B cell (primary cell): ENCODE measurements at regions not wholly inside any gene's neighbourhood (a gene's known extent, or its start where the extent isn't known, plus 50 kb on each side); places are given as distances from the start of the nearest gene placed in this dataset.

Experiments used
- ATAC-seq: fragments of 200-7000 bp; cut with Tn5 transposase; one replicate; pipeline ENCODE4 v1.10.0; 2021; ENCODE audit warnings: low read depth, mild to moderate bottlenecking, moderate number of reproducible peaks, moderate library complexity
- CTCF ChIA-PET: fragments of 350-600 bp; sonication (Branson Sonifier 250); formaldehyde crosslinking; loops from one replicate; lab custom pipeline; 2021; ENCODE audit warnings: antibody characterized with exemption, inconsistent platforms; lab: Charles Lee
- POLR2A ChIA-PET: fragments of 350-600 bp; sonication (Branson Sonifier 250); formaldehyde crosslinking; loops from one replicate; lab custom pipeline; 2021; ENCODE audit warnings: antibody characterized with exemption; lab: Charles Lee
- DNase-seq: peaks from one replicate; pipeline ENCODE4 v3.0.0; 2013
- H2AFZ ChIP-seq: 2 replicates; pipeline ENCODE4 v1.6.1; 2012; ENCODE audit warnings: mild to moderate bottlenecking, low read depth, low read length; ENCODE audit not compliant: insufficient read depth, poor library complexity, severe bottlenecking
- H3K27ac ChIP-seq, 2 donors: 1 replicate in 1 of 2; 2 replicates in 1 of 2; pipeline ENCODE4 v1.5.1; 2012 to 2013; ENCODE audit warnings: low read length in 2 of 2, mild to moderate bottlenecking in 2 of 2, moderate library complexity in 1 of 2
- H3K27me3 ChIP-seq, 4 experiments: fragments of 200-600 bp in 1 of 4; sonication (generic) in 1 of 4; replicated peaks in 1 of 4; 1 replicate in 2 of 4; 2 replicates in 2 of 4; pipeline versions ENCODE4 v1.6.1 to v1.7.0; 2013 to 2016; ENCODE audit warnings: low read length in 3 of 4, mild to moderate bottlenecking in 2 of 4, mixed read lengths in 1 of 4, moderate library complexity in 1 of 4; ENCODE audit not compliant: insufficient read depth in 4 of 4, control insufficient read depth in 3 of 4; ENCODE audit errors: control extremely low read depth in 1 of 4
- H3K36me3 ChIP-seq, 2 experiments: replicated peaks in 1 of 2; 1 replicate in 1 of 2; 2 replicates in 1 of 2; pipeline versions ENCODE4 v1.6.1 to v1.7.1; 2013; ENCODE audit warnings: low read length in 1 of 2; ENCODE audit not compliant: insufficient read depth in 2 of 2, control insufficient read depth in 1 of 2; ENCODE audit errors: control extremely low read depth in 1 of 2, extremely low read depth in 1 of 2
- H3K4me1 ChIP-seq, 2 donors: fragments of 200-600 bp in 1 of 2; sonication (generic) in 1 of 2; 1 replicate in 1 of 2; 2 replicates in 1 of 2; pipeline versions ENCODE4 v1.5.1 to v1.6.1; 2013 to 2017; ENCODE audit warnings: low read length in 2 of 2; ENCODE audit not compliant: control insufficient read depth in 2 of 2, insufficient read depth in 2 of 2
- H3K4me2 ChIP-seq: replicated peaks from 2 replicates; pipeline ENCODE3; 2012; ENCODE audit warnings: mild to moderate bottlenecking, low read depth, low read length; ENCODE audit not compliant: poor library complexity, severe bottlenecking
- H3K4me3 ChIP-seq, 5 experiments: fragments of 200-600 bp in 1 of 5; sonication (generic) in 1 of 5; 1 replicate in 3 of 5; 2 replicates in 2 of 5; pipeline versions ENCODE4 v1.5.1 to v1.7.0; 2011 to 2016; ENCODE audit warnings: low read length in 4 of 5, mild to moderate bottlenecking in 4 of 5, low read depth in 2 of 5, control low read depth in 1 of 5, moderate library complexity in 1 of 5; ENCODE audit not compliant: insufficient read depth in 1 of 5; ENCODE audit errors: control extremely low read depth in 1 of 5, extremely low read depth in 1 of 5
- H3K79me2 ChIP-seq: fragments of 200-600 bp; sonication (generic); one replicate; pipeline ENCODE4 v1.6.0; 2016; ENCODE audit warnings: low read length; ENCODE audit not compliant: control insufficient read depth, insufficient read depth
- H3K9ac ChIP-seq: fragments of 200-600 bp; sonication (generic); 2 replicates; pipeline ENCODE4 v1.6.1; 2017; ENCODE audit warnings: mild to moderate bottlenecking, low read length, moderate library complexity
- H3K9me3 ChIP-seq, 3 donors: one replicate each; pipeline versions ENCODE4 v1.6.1 to v1.7.1; 2013; ENCODE audit warnings: low read length in 2 of 3; ENCODE audit not compliant: control insufficient read depth in 2 of 3, insufficient read depth in 1 of 3; ENCODE audit errors: control extremely low read depth in 1 of 3
- H4K20me1 ChIP-seq: 2 replicates; pipeline ENCODE4 v1.6.0; 2012; ENCODE audit warnings: mild to moderate bottlenecking, low read length; ENCODE audit not compliant: insufficient read depth, control insufficient read depth, poor library complexity, severe bottlenecking
- H3K27ac Mint-ChIP-seq: one replicate; pipeline ENCODE4 v1.8.0; 2021; ENCODE audit warnings: mixed read lengths
- H3K27me3 Mint-ChIP-seq: one replicate; pipeline ENCODE4 v1.8.0; 2021; ENCODE audit warnings: mixed read lengths
- H3K4me1 Mint-ChIP-seq: one replicate; pipeline ENCODE4 v1.8.0; 2021; ENCODE audit warnings: mixed read lengths
- H3K4me3 Mint-ChIP-seq: one replicate; pipeline ENCODE4 v1.8.0; 2021; ENCODE audit warnings: mixed read lengths
- H3K9me3 Mint-ChIP-seq: one replicate; pipeline ENCODE4 v1.8.0; 2022; ENCODE audit warnings: mixed read lengths; ENCODE audit not compliant: insufficient read depth
- EZH2 ChIP-seq: IDR thresholded peaks from 2 replicates; pipeline ENCODE4 v1.6.1; 2012; ENCODE audit warnings: borderline replicate concordance, low read depth, mild to moderate bottlenecking, moderate library complexity, low read length; ENCODE audit not compliant: insufficient read depth, poor library complexity, severe bottlenecking
- WGBS: methylation state at CpG from one replicate; pipeline ENCODE4 v1.1.5; 2013; ENCODE audit warnings: missing lambda C conversion rate; ENCODE audit not compliant: insufficient coverage; 5-methylcytosine and 5-hydroxymethylcytosine counted together
- intact Hi-C: fragments of 100-400 bp; cut with micrococcal nuclease; formaldehyde crosslinking; loops from one replicate; pipeline ENCODE4 v1.10.0; 2022
- TF ChIP-seq, protein P1 (sequence below): fragments of 200-600 bp; IDR thresholded peaks from one replicate; pipeline ENCODE4 v1.8.0; 2022; ENCODE audit warnings: antibody characterized with exemption, mild to moderate bottlenecking

DNA sequence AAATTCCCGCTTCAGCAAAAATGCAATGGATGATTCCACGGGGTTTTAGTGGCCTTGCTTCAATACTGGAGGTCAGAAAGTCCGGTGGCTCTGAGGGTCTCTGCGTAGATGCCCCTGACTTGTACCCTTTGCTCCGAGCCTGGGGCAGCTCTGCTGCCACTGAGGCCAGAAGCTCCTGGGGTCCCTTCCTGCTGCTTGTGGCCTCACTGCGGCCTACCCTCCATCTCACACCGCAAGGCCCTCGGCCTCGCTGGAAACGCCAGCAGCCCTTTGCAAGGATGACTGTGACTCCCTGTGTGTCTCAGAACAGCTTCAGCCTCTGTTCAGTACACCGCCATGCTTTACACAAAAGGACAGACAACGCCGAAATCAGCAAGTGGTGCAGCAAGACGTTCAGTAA lies 244.8 kb downstream of the ACTR3B start:
- Histone ChIP-seq H3K9ac (no peak overlapping the region), H3K4me2 (no peak overlapping the region), H3K4me3 (no peak overlapping the region), H3K27me3 (no peaks in the 10 kb centered on the region), H2AFZ (no peak overlapping the region), H3K79me2 (no peaks in the 10 kb centered on the region), H3K4me1 (no peaks in the 10 kb centered on the region), H3K27ac (no peak overlapping the region), H3K9me3 (peaks cover 0 to 18% (median 6%) of the 10 kb centered on the region in 3 donors), H4K20me1 (no peaks in the 10 kb centered on the region), H3K36me3 (no peaks in the 10 kb centered on the region)
- 92% methylated on average over 14 of the region's 14 CpGs for WGBS
- DNase-seq (no peak), ATAC-seq (no peak)
- peaks cover 10% of the 10 kb centered on the region for H3K9me3 Mint-ChIP-seq
- H3K27me3 Mint-ChIP-seq: no peaks in the 10 kb centered on the region
- ChIA-PET CTCF (no interaction called here), POLR2A (no interaction called here)
- no peak overlapping the region for H3K4me3 Mint-ChIP-seq
- H3K4me1 Mint-ChIP-seq: no peaks in the 10 kb centered on the region
- intact Hi-C loops: no loop called here
- TF ChIP-seq, protein P1, sequence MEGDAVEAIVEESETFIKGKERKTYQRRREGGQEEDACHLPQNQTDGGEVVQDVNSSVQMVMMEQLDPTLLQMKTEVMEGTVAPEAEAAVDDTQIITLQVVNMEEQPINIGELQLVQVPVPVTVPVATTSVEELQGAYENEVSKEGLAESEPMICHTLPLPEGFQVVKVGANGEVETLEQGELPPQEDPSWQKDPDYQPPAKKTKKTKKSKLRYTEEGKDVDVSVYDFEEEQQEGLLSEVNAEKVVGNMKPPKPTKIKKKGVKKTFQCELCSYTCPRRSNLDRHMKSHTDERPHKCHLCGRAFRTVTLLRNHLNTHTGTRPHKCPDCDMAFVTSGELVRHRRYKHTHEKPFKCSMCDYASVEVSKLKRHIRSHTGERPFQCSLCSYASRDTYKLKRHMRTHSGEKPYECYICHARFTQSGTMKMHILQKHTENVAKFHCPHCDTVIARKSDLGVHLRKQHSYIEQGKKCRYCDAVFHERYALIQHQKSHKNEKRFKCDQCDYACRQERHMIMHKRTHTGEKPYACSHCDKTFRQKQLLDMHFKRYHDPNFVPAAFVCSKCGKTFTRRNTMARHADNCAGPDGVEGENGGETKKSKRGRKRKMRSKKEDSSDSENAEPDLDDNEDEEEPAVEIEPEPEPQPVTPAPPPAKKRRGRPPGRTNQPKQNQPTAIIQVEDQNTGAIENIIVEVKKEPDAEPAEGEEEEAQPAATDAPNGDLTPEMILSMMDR: no peak
- TF ChIP-seq EZH2: no peak
- H3K27ac Mint-ChIP-seq: no peak overlapping the region

DNA sequence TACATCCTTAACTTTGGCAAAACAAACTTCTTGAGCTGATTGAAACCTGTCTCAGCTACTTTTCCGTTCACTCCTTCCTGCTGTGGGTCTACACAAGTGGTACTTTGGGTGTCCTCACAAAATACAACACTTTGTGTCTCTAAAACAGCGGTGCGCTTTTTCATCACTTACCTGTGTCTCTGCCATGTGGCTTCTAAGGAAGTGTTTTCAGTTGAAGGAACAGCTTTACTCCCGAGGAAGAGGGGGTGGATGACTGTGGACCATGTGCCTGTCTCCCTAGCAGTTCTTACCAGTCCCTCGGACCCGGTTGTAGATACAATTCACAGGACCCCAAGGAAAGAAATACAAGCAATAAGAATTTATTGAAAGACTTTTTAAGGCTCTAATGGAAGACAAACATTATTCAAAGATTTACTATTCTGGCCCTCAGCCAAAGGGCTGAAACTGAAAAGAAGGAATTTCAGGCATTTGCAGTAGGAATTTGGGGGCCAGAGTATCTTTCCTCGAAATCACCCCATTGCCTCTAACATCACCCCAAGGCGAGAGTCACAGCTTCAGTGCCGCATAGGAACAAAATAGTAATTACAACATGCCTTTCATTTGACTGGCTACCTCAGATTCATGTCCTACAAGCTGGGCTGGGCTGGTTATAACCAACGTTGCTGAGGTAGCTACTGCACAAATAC lies 246.3 kb downstream of the ACTR3B start:
- Histone ChIP-seq H2AFZ (no peak overlapping the region), H3K9ac (no peak overlapping the region), H3K79me2 (no peaks in the 10 kb centered on the region), H4K20me1 (no peaks in the 10 kb centered on the region), H3K4me3 (no peak overlapping the region), H3K9me3 (peaks cover 0 to 7% (median 2%) of the 10 kb centered on the region in 3 donors), H3K4me2 (no peak overlapping the region), H3K27ac (no peak overlapping the region), H3K27me3 (no peaks in the 10 kb centered on the region), H3K36me3 (no peaks in the 10 kb centered on the region), H3K4me1 (no peaks in the 10 kb centered on the region)
- H3K4me1 Mint-ChIP-seq: no peaks in the 10 kb centered on the region
- intact Hi-C loops: no loop called here
- no peak for DNase-seq
- ChIA-PET CTCF (no interaction called here), POLR2A (no interaction called here)
- H3K9me3 Mint-ChIP-seq: peaks cover 8% of the 10 kb centered on the region
- TF ChIP-seq, protein P1: no peak
- TF ChIP-seq EZH2: no peak
- no peak overlapping the region for H3K4me3 Mint-ChIP-seq
- no peak for ATAC-seq
- 48% methylated on average over 6 of the region's 10 CpGs for WGBS
- no peaks in the 10 kb centered on the region for H3K27me3 Mint-ChIP-seq
- no peak overlapping the region for H3K27ac Mint-ChIP-seq
